HepG2 (cell line): ENCODE measurements at regions not wholly inside any gene's neighbourhood (a gene's known extent, or its start where the extent isn't known, plus 50 kb on each side); places are given as distances from the start of the nearest gene placed in this dataset.

Experiments used
- ATAC-seq: fragments of 200-7000 bp; cut with Tn5 transposase; 3 replicates; pipeline ENCODE4 v1.9.1; 2020; ENCODE audit warnings: mild to moderate bottlenecking, moderate library complexity
- BruUV-seq: library from RNA; stranded (reverse); fragments of 400-500 nt; replicated peaks from 2 replicates; lab custom pipeline; 2021; lab: Mats Ljungman, UMichigan
- CTCF ChIA-PET: fragments of 300-600 bp; formaldehyde crosslinking; extraction: SDS; loops from one replicate; lab custom pipeline; 2021; ENCODE audit warnings: low total read pairs, inconsistent platforms, low intra/inter-chr PET ratio; lab: Yijun Ruan, JAX
- POLR2A ChIA-PET: fragments of 350-600 bp; sonication (Branson Sonifier 250); formaldehyde crosslinking; loops from one replicate; lab custom pipeline; 2020; ENCODE audit warnings: antibody characterized with exemption, inconsistent platforms; lab: Yijun Ruan, JAX
- DNase-seq: peaks from one replicate; pipeline ENCODE4 v3.0.0-alpha.2; 2015; ENCODE audit warnings: low spot score
- FAIRE-seq: peaks from 3 replicates; lab custom pipeline; 2011; peaks lifted over from hg19 to GRCh38; lab: Jason Lieb, UNC
- H2AFZ ChIP-seq: one replicate; pipeline ENCODE4 v1.6.1; 2011; ENCODE audit warnings: low read length, inconsistent platforms
- H3K27ac ChIP-seq: fragments of 300-600 bp; 3 replicates; pipeline ENCODE4 v1.8.0; 2011; ENCODE audit warnings: mixed run types, mild to moderate bottlenecking, mixed read lengths, low read length, inconsistent platforms; ENCODE audit not compliant: insufficient read depth; ENCODE audit errors: extremely low read length
- H3K27me3 ChIP-seq, 2 experiments: fragments of 200-600 bp in 1 of 2; 2 replicates in 1 of 2; 3 replicates in 1 of 2; pipeline versions ENCODE4 v1.6.0 to v1.8.0; 2011; ENCODE audit warnings: low read length in 2 of 2, mild to moderate bottlenecking in 2 of 2, moderate library complexity in 2 of 2, inconsistent platforms in 1 of 2; ENCODE audit not compliant: insufficient read depth in 2 of 2, control insufficient read depth in 1 of 2
- H3K36me3 ChIP-seq, 2 experiments: fragments of 200-600 bp in 1 of 2; replicated peaks in 1 of 2; 2 replicates in 1 of 2; 3 replicates in 1 of 2; pipeline versions ENCODE4 v1.5.1 to v1.8.0; 2011; ENCODE audit warnings: low read length in 2 of 2, inconsistent platforms in 1 of 2; ENCODE audit not compliant: insufficient read depth in 2 of 2, control insufficient read depth in 1 of 2
- H3K4me1 ChIP-seq: 2 replicates; pipeline ENCODE4 v1.5.1; 2012; ENCODE audit warnings: low read length, inconsistent platforms; ENCODE audit not compliant: insufficient read depth
- H3K4me2 ChIP-seq: 2 replicates; pipeline ENCODE4 v1.6.0; 2011; ENCODE audit warnings: low read depth, low read length, inconsistent platforms
- H3K4me3 ChIP-seq, 3 experiments: fragments of 200-600 bp in 1 of 3; sonication (generic), shearing (Covaris generic) in 1 of 3; replicated peaks in 1 of 3; 2 replicates each; pipeline ENCODE4 v1.5.1; 2011 to 2016; ENCODE audit warnings: low read length in 3 of 3, inconsistent platforms in 2 of 3, low read depth in 2 of 3, mild to moderate bottlenecking in 2 of 3, control low read depth in 1 of 3, mixed read lengths in 1 of 3; ENCODE audit not compliant: insufficient read depth in 1 of 3
- H3K79me2 ChIP-seq: one replicate; pipeline ENCODE4 v1.6.1; 2011; ENCODE audit warnings: low read length, inconsistent platforms; ENCODE audit not compliant: insufficient read depth
- H3K9ac ChIP-seq: 2 replicates; pipeline ENCODE4 v1.6.0; 2011; ENCODE audit warnings: mild to moderate bottlenecking, low read depth, low read length, inconsistent platforms; ENCODE audit not compliant: insufficient read depth
- H3K9me3 ChIP-seq: 2 replicates; pipeline ENCODE4 v1.5.1; 2012; ENCODE audit warnings: mild to moderate bottlenecking, low read length
- H4K20me1 ChIP-seq: 2 replicates; pipeline ENCODE4 v1.6.0; 2011; ENCODE audit warnings: inconsistent platforms, mild to moderate bottlenecking, low read length, moderate library complexity; ENCODE audit not compliant: insufficient read depth
- EHMT2 ChIP-seq: fragments of 200-600 bp; sonication (generic); IDR thresholded peaks from 2 replicates; pipeline ENCODE4 v1.7.0; 2017; ENCODE audit warnings: antibody characterized with exemption, low read depth, low read length, borderline replicate concordance
- IRX3 ChIP-seq: sonication (generic); formaldehyde crosslinking; IDR thresholded peaks from 2 replicates; pipeline ENCODE4 v1.8.1; 2023; ENCODE audit warnings: mild to moderate bottlenecking, low read depth, missing genetic modification reagents, borderline replicate concordance
- KDM5A ChIP-seq: fragments of 200-600 bp; sonication (generic); IDR thresholded peaks from 2 replicates; pipeline ENCODE4 v1.7.0; 2018; ENCODE audit warnings: antibody characterized with exemption, mild to moderate bottlenecking, low read length, borderline replicate concordance
- NFKB2 ChIP-seq: sonication (generic); formaldehyde crosslinking; IDR thresholded peaks from 2 replicates; pipeline ENCODE4 v1.4.0; 2020; ENCODE audit warnings: missing genetic modification reagents, borderline replicate concordance
- PATZ1 ChIP-seq: sonication (generic); formaldehyde crosslinking; IDR thresholded peaks from 2 replicates; pipeline ENCODE4 v1.4.0; 2020; ENCODE audit warnings: missing genetic modification reagents
- PTBP1 ChIP-seq: fragments of 200-400 bp; formaldehyde crosslinking; IDR thresholded peaks from 2 replicates; pipeline ENCODE4 v1.6.1; 2018; ENCODE audit warnings: low read length, low read depth; ENCODE audit not compliant: poor library complexity, severe bottlenecking
- SCMH1 ChIP-seq: sonication (generic); formaldehyde crosslinking; IDR thresholded peaks from 2 replicates; pipeline ENCODE4 v1.9.0; 2021; ENCODE audit warnings: missing genetic modification reagents, mild to moderate bottlenecking, borderline replicate concordance
- SP140L ChIP-seq: sonication (generic); formaldehyde crosslinking; IDR thresholded peaks from 2 replicates; pipeline ENCODE4 v1.4.0; 2020; ENCODE audit warnings: missing genetic modification reagents, borderline replicate concordance
- TFDP2 ChIP-seq: sonication (generic); formaldehyde crosslinking; IDR thresholded peaks from 2 replicates; pipeline ENCODE4 v1.4.0; 2020; ENCODE audit warnings: missing genetic modification reagents
- THRA ChIP-seq: sonication (generic); formaldehyde crosslinking; IDR thresholded peaks from 2 replicates; pipeline ENCODE4 v1.4.0; 2020; ENCODE audit warnings: missing genetic modification reagents, borderline replicate concordance
- UBTF ChIP-seq: sonication (generic); formaldehyde crosslinking; IDR thresholded peaks from 2 replicates; pipeline ENCODE4 v1.4.0; 2020; ENCODE audit warnings: mild to moderate bottlenecking, missing genetic modification reagents
- ZEB1 ChIP-seq: IDR thresholded peaks from 2 replicates; pipeline ENCODE4 v1.6.1; 2012; ENCODE audit warnings: mild to moderate bottlenecking, low read depth, inconsistent platforms; ENCODE audit not compliant: insufficient replicate concordance
- ZFP36 ChIP-seq: fragments of 150-350 bp; IDR thresholded peaks from 2 replicates; pipeline ENCODE4 v1.6.1; 2018; ENCODE audit warnings: borderline replicate concordance, low read length, low read depth; ENCODE audit not compliant: partially characterized antibody
- ZNF709 ChIP-seq: sonication (generic); formaldehyde crosslinking; IDR thresholded peaks from 2 replicates; pipeline ENCODE4 v1.5.0; 2020; ENCODE audit warnings: mild to moderate bottlenecking, missing genetic modification reagents
- ZZZ3 ChIP-seq: sonication (generic); formaldehyde crosslinking; IDR thresholded peaks from 2 replicates; pipeline ENCODE4 v1.4.0; 2020; ENCODE audit warnings: missing genetic modification reagents, mild to moderate bottlenecking, borderline replicate concordance
- WGBS: methylation state at CpG from one replicate; pipeline ENCODE4 v1.1.6; 2017; ENCODE audit warnings: low lambda C conversion rate; 5-methylcytosine and 5-hydroxymethylcytosine counted together
- in situ Hi-C: cut with HindIII; loops from 2 replicates; pipeline ENCODE4 v1.10.0; 2017; ENCODE audit warnings: low pct_unique_long_range_greater_than_20kb; ENCODE audit not compliant: extremely low pct_ligation_motif_present
- intact Hi-C: fragments of 100-400 bp; cut with micrococcal nuclease; formaldehyde crosslinking; loops from one replicate; pipeline ENCODE4 v1.10.0; 2022; ENCODE audit not compliant: unreplicated experiment

GRCh38 chr12:20305470-20305869 lies 62.9 kb upstream of the PDE3A start:
- TF ChIP-seq ZEB1 (no peak), ZFP36 (no peak), NFKB2 (CRISPR knock-in tag) (no peak), ZZZ3 (no peak), PATZ1 (CRISPR knock-in tag) (no peak), SCMH1 (no peak), THRA (CRISPR knock-in tag) (no peak), PTBP1 (no peak), IRX3 (no peak), EHMT2 (no peak), SP140L (CRISPR knock-in tag) (no peak), UBTF (no peak), ZNF709 (CRISPR knock-in tag) (no peak), TFDP2 (no peak), KDM5A (no peak)
- TF ChIP-seq, all 625 proteins: peak for 0
- in situ Hi-C loops (no loop called here), intact Hi-C loops (no loop called here)
- no TSS peak for BruUV-seq
- no peaks in the 10 kb centered on the region for H4K20me1 ChIP-seq
- 100% methylated on average over 1 of the region's 3 CpGs for WGBS
- H3K9me3 ChIP-seq = peaks cover 55% of the 10 kb centered on the region
- ATAC-seq = no peak
- ChIA-PET POLR2A (no interaction called here), CTCF (no interaction called here)
- DNase-seq = no peak
- H3K9ac ChIP-seq = no peak overlapping the region
- no peaks in the 10 kb centered on the region for H3K4me1 ChIP-seq
- H3K79me2 ChIP-seq = no peaks in the 10 kb centered on the region
- no peaks in the 10 kb centered on the region for H3K27me3 ChIP-seq
- H3K36me3 ChIP-seq = no peaks in the 10 kb centered on the region
- no peak overlapping the region for H3K4me2 ChIP-seq
- H2AFZ ChIP-seq = no peak overlapping the region
- no peak overlapping the region for H3K27ac ChIP-seq
- FAIRE-seq = no peak
- H3K4me3 ChIP-seq = no peak overlapping the region
